ENCODE measurements at regions not wholly inside any gene's neighbourhood (a gene's known extent, or its start where the extent isn't known, plus 50 kb on each side); places are given as distances from the start of the nearest gene placed in this dataset.

DNA sequence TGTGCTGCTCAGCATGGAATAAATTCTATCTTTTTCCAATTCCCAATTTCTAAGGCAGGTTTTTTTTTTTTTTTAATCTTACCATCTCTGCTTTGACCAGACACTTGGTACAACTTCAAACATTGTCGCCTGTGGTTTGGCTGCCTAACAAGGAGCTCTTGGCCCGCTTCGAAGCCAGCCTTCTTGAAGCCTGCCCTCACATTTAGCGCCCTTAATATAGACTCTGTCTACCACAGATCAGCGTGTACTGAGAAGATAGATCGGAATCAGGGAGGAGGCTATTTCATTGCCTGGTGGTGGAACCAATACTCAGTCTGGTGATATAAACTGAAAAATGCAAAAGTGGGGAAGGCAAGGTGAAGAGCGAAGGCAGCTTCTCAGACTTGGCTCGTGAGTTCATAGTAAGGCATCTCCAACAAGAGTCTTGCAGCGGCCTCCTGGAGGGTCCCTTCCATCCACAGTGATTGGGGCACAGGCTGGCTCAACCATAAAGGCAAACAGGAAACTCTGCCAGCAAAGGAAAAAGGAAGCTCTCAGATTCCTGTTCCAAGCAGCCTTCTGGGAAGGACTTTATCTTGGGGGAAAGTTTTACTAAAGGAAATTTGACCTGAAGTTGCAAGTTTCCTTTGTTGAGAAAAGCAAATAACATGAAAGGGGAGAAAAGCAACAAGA, 103.2 kb upstream of the BCL2L14 start:
- TF ChIP-seq, protein P1, sequence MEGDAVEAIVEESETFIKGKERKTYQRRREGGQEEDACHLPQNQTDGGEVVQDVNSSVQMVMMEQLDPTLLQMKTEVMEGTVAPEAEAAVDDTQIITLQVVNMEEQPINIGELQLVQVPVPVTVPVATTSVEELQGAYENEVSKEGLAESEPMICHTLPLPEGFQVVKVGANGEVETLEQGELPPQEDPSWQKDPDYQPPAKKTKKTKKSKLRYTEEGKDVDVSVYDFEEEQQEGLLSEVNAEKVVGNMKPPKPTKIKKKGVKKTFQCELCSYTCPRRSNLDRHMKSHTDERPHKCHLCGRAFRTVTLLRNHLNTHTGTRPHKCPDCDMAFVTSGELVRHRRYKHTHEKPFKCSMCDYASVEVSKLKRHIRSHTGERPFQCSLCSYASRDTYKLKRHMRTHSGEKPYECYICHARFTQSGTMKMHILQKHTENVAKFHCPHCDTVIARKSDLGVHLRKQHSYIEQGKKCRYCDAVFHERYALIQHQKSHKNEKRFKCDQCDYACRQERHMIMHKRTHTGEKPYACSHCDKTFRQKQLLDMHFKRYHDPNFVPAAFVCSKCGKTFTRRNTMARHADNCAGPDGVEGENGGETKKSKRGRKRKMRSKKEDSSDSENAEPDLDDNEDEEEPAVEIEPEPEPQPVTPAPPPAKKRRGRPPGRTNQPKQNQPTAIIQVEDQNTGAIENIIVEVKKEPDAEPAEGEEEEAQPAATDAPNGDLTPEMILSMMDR (IDR thresholded peaks at IDR 0.05), result no peak
- TF ChIP-seq EP300 (IDR thresholded peaks at IDR 0.05), result no peak
- TF ChIP-seq POLR2AphosphoS5 (IDR thresholded peaks at IDR 0.05), result no peak

All from stomach (tissue), 4 donors.